Mesenteric fat pad (tissue), 1 donor: ENCODE measurements at regions not wholly inside any gene's neighbourhood (a gene's known extent, or its start where the extent isn't known, plus 50 kb on each side); places are given as distances from the start of the nearest gene placed in this dataset.
"Not testable (repeated sequence)": the region's sequence is repeated elsewhere in the genome, so short reads cannot be mapped to it uniquely, and the experiment has no call there.

ENCODE experiments used
- DNase-seq: peaks from one replicate; pipeline ENCODE4 v3.0.0-alpha.2; 2020; ENCODE audit warnings: low spot score
- donor health status: DM: yes; HTN: yes; CAD: no.

DNA sequence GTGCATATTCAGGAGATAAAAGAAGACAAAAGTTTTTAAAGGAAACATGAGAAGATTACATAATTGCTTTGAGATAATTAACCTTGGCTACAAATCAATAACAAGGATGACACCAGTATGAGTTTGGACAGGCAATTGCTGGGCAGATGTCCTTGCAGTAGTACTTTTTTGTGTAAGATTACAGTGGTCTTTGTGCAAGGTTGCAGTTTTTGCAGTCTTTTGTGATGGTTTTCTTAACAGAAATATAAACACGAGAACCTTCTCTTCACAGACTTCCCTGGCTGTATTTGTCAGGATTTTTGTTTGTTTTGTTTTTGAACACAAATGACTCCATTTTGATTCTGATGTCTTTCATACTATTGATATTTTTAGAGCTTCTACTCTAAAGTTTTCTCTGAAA lies 128.3 kb upstream of the ALCAM start:
- DNase-seq = no peak

DNA sequence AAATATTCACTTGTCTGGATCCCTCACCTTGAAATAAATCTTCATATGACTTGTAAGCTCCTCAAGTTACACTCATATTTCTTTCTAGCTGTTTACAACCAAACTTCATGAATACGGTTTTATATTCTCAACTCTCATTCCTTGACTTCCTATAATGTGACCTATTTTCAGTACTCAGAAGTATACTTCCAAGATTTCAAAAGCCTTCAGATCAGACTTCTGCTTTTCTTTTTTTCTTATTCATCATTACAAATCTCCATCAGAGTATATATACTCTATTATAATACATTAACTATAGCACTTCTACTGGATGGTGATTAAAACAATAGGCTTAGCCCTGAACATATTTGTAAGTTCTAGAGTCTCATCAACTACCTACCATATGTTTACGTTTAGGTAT lies 123.6 kb upstream of the ALCAM start:
- no peak for DNase-seq

DNA sequence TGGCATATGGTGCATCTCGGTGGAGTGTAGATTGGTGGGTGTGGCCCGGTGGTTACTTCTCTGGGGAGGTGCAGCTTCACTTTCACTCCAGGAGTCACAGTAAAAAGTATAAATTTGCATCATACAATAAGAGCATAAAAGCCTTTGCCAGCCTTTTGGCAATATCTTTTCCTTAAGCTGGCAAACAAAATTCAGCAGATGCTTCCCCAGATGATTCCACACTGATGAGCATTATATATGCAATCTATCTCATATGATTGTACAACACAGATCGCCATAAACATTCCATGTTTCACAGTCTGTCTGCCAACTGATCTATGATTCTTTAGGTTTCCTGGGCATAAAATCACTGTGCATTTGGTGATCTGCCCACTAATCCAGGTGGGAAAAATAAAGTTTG lies 120.2 kb upstream of the ALCAM start:
- DNase-seq = no peak

DNA sequence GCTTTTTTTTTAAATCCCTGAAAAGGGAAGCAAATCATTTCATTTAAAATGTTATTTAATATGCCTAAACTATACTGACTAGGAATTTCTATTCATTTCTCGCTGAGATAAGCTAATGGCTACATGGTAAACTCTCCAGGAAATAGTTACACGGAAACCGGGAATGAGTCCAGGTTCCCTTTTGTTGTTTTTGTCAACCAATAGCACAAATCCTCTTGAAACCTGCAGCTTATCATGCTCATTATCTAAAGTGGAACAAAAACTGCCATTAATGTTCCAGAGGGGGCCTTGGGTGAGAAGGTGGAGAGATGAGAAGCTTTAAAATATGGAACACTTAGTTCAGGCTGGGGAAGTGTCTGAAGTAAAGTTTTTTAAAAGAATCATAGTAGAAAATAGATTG lies 113.5 kb upstream of the ALCAM start:
- DNase-seq = no peak

DNA sequence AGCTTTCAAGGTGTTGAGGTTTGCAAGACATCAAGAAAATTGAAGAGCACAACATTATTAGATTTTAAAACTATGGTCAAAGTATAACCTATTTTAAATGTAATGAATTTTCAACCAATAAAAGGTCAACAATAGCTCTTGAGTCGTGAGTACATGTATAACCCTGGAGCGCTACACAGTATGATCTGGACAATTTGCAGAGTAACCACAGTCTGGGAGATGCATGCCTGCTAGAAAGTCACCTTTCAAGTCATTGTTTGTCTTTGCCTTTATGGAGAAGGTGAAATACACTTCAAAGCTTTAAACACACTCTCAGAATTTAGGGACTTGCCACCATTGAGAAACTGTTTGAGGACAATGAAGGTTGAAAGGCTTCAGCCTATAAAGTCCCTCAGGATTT lies 112.6 kb upstream of the ALCAM start:
- no peak for DNase-seq

DNA sequence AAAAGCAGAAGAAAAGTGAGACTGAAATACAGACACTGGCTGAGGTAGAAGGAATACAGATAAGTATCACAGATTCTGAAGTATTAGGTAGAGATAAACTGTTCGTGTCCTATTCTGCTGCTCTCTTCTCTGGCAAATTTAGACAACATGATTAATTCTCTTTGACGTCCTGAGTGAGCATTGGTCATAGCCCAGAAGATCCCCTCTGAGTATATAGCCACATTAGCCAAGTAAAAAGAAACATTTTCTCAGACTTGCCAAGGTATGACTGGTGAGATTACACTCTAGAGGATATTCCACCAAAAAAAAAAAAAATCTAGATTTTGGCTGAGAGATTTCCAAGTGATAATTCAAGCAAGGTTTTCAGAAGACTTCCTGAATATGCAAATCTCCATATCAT lies 111.4 kb upstream of the ALCAM start:
- no peak for DNase-seq

DNA sequence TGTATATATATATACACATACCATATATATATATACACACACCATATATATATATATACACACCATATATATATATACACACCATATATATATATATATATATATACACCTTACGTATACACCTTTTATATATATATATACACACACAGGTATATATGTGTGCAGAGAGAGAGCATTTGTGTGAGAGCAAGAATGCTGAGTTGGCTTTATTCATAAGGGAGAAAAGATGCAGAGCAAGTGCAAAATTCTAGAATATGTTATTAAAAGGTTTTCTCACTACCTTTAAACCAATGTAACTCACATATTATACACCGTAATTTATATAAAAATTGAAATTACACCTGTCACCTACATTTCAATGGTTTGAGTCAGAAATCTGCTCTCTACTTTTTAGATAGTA lies 107.2 kb upstream of the ALCAM start:
- DNase-seq = no peak

DNA sequence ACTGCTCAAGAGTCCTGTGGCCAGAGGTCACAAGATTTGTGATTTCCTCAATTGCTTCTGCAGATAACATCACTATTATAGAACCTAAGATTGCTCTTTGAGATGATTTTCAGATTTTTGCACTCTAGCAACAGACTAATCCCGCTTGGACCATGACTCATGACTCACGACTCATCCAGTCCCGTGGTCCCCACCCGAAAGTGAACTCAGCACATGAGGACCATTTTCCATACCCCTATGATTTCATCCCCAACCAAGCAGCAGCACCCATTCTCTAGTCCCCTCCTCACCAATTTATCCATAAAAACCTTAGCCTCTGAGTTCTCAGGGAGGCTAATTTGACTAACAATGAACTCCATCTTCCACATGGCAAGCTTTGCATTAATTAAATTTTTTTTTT lies 106.3 kb upstream of the ALCAM start:
- DNase-seq = no peak

DNA sequence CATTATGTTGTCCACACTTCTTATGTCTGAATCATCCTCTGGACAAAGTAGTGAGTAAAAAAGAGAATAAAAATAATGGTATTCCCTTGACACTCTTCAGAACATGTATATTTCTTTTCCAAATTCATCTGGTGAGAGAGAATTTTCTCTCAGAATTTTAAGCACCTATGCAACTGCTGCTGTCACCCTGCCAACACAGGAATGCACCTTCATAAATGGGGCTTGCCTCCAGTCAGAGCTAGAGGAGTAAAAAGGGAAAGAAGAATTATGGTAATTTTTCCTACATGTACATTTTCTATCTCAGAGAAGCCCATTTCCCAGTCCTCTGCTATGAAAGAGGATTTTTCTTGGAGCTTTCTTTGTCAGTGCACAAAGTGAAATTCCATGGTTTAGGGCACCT lies 92.2 kb upstream of the ALCAM start:
- no peak for DNase-seq

DNA sequence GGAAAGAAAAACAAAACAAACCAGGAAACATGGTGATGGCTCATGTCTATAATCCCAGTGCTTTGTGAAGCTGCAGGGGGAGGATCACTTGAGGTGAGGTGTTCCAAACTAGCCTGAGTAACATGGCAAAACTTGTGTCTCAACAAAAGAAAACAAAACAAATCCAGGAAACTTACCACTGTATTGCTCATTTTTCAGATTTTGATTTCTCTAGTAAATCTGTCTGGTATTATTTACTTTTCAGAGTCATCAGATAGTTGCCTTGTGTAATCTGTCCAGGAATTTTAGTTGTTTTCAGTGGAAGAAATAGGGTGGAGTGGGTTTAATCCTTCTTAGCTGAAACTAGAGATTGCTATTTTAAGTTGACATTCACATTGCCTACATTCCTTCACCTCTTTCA lies 91.8 kb upstream of the ALCAM start:
- DNase-seq = no peak

DNA sequence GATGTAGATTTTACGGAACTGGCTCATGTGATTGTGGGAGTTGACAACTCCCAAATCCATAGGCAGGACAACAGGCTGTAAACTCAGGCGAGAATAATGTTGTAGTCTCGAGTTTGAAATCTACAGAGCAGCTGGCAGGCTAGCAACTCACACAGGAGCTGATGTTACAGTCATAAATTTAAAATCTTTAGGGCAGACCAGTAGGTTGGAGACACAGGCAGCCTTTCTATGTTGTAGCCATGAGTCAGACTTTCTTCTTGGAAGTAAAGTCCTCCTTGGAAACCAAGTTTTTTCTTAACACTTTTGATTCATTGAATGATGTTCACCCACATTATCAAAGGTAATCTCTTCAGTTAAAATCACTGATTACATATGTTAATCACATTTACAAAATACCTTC lies 89.1 kb upstream of the ALCAM start:
- DNase-seq = no peak

DNA sequence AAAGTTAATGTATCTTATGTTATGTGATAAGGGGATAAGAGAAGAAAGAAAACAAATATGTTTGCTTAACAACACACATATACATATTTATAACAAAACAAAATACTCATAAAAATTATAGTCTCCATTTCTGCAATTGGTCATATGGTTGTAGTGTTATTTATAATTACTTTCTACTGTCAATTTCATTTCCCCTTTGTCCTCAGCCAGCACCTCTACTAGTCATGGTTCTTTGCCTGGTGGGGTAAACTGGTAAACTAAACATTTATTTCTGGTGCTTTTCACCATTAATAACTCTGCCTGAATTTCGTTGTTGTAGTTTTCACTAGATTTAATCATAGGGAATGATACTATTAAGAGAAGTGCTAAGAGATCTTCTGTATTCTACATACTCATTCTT lies 88.0 kb upstream of the ALCAM start:
- DNase-seq = no peak

DNA sequence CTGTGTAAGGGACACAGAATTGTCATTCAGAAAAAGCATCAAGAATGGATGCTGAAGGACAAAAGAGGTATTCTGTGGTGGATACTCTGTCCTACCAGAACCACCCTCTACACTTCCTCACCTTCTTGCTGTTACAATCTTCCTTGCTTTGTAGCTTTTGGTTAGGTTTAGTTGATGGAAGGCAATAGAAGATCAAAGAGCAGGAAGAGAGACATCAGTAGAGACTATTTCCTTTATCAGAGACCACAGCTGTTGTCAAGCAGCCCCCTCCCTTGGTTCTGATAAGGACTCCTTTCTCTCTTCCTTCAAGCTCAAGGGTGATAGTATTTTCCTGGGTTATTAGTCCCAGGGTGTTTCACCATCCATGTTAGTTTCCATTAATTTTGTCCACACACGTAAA lies 84.7 kb upstream of the ALCAM start:
- DNase-seq = no peak

DNA sequence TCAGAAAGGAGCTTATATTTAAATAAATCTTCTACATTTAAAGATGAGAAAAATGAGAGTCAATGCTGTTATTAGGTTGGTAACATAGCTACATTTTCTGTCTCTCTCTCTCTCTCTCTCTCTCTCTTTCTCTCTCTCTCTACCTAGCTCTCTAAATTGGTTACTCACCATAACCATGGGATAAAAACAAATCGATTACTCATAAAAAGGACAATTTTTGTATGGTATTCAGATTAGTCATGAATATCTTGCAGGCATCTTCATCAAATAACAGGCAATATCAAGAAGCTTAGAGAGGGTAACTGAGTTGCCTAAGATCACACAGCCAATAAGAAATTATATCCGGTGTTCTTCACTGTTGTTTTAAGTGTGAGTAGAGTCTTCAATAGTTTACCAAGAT lies 81.8 kb upstream of the ALCAM start:
- DNase-seq = no peak

DNA sequence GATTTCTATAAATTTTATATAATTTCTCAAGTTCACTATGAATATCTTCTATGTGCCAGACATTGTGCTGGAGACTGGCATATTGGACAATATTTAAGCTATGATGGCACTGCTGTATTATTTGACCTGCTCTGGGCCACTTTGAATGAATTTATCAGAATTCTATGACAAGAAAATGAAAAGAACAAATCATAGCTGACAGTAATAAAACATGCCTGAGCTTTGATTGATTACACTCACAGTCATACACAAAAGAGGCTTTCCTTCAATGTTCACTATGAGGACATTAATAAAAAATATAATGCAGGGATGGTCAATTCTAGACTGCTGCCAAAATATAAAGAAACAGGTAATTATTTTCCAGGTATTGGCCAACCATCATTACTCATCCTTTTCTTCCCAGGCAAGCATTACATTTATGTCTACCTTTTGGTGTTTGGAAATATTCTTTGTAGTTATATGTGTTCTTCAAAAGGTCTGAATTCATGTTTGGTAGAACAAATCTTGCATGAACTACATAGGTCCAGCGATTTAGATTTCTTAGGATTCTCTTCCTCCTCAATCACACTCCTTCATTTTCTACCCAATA lies 81.0 kb upstream of the ALCAM start:
- DNase-seq = no peak

DNA sequence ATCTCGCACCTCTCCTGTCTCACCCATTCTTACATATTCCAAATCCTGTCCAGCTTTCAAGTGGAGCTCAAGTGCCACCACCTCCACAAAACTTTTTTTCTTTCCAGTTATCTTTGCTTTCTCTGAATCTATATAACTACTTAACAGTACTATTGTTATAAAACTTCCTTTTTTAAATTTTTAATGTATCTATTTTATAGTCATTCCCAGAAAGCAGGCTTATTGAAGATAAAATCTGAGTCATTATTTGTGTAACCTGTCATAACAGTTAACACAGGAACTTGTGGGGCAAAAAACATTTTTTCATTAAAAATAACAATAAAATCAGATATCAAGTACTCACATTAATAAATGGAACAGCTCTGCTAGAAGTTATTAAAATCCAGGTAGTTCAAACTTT lies 73.3 kb upstream of the ALCAM start:
- no peak for DNase-seq

DNA sequence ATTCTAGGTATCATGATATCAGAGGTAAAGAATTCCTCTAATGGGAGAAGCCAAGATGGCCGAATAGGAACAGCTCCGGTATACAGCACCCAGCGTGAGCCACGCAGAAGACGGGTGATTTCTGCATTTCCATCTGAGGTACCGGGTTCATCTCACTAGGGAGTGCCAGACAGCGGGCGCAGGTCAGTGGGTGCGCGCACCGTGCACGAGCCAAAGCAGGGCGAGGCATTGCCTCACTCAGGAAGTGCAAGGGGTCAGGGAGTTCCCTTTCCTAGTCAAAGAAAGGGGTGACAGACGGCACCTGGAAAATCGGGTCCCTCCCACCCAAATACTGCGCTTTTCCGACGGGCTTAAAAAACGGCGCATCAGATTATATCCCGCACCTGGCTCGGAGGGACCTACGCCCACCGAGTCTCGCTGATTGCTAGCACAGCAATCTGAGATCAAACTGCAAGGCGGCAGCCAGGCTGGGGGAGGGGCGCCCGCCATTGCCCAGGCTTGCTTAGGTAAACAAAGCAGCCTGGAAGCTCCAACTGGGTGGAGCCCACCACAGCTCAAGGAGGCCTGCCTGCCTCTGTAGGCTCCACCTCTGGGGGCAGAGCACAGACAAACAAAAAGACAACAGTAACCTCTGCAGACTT lies 70.4 kb upstream of the ALCAM start:
- not testable (repeated sequence) for DNase-seq

DNA sequence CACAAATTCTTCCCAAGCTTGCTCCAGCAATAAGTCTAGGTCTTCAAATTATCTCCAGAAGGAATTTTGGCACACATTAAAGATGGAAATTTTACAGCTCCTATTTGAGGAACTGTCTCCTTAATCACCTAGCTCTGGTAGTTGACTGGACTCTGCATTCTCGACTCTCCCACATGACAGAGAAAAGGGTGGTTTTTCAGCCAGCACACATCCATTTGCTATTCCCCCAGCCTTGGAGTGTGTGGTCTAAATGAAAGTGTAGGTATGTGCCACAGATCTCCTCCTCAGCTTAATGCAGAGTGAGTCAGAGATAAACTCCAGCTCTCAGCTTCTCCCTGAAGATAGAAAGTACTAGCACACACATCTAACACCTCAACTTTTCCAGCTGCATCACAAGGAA lies 62.2 kb upstream of the ALCAM start:
- no peak for DNase-seq

DNA sequence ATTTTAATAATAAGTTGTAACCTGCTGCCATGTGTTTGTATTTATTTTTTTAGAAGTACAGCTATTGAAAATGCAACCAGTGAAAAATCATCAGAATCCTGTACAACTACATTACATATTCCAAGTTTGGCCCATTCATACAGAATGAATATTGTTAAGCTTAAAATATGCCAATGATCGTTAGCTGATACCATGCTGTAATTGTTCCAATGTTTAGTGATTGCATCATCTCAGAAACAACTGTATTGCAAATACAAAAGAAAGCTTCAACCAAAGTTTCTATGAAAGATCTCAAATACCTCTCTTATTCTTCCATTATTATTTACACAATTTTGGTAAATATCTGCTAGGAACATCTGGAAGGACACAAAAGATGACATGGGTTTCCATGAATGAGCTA lies 51.6 kb upstream of the ALCAM start:
- no peak for DNase-seq

DNA sequence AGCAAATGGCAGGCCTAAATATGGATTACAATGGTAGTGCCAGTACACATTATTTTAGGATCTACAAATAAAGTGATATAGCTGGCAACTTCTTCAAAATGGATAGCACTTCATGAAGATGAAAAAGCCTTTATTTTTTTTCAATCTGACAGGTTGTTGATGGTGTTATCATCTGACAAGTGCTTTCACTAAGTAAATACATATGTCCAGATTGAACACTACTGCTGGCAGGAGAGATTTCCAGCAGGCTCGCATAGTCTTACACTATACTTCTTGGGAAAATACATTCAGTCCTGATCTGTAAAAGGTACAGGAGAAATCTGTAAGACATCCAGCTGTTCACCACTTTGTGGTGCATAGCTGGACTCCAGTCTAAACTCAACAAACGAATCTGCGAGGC lies 50.9 kb upstream of the ALCAM start:
- no peak for DNase-seq

DNA sequence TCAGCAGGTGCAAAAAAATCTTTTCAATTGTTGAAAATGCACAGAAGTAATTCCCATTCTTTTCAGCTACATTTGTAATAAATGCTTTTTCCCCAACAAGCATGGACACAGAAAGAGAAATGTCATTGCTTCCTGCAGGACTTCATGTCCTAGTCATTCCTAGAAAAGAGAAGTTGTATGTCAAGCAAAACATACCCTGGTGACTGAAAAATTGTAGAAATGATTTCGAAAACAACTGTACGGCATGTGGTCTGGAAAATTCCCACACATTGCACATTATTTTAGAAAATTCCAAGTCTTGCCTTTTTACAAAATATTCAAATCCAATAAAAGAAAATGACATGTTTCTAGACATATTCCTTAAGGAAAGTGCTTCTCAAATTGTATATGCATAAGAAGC lies 50.4 kb upstream of the ALCAM start:
- DNase-seq = no peak
